ENCODE measurements at regions not wholly inside any gene's neighbourhood (a gene's known extent, or its start where the extent isn't known, plus 50 kb on each side); places are given as distances from the start of the nearest gene placed in this dataset.

DNA sequence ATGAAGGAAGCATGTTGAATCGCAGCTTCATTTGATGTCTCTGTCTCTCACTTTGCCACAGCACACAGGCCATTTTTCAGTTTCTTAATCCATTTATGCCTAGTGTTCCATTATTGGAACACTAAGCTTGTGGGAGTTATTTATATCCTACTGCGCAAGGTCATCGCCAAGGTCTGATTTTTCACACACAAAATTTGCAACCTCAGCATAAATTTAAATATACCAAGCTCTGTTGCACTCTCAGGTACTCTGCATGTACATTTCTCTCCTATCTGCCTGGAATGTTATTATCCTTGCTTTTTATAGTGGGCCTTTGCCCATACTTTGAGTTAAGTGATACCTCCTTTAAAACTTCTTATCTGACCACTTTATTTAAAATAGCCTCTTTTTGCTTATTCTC, 519.2 kb upstream of the TOM1L1 start:
- Histone ChIP-seq H4K20me1 (ENCODE audit: low read length) (no peaks in the 10 kb centered on the region), H3K27me3 (ENCODE audit: low read length) (no peaks in the 10 kb centered on the region), H3K27ac (ENCODE audit: low read length) (no peak overlapping the region), H3K9ac (ENCODE audit: low read length) (no peak overlapping the region), H3K9me2 (replicated peaks; ENCODE audit: low read length) (no peaks in the 10 kb centered on the region), H2AFZ (ENCODE audit: low read length) (no peak overlapping the region), H3K4me1 (ENCODE audit: insufficient read depth, low read length) (no peaks in the 10 kb centered on the region), H3F3A (ENCODE audit: low read length, unreplicated experiment) (no peaks in the 10 kb centered on the region), H3K36me3 (ENCODE audit: low read depth, low read length) (no peaks in the 10 kb centered on the region), H3K79me2 (ENCODE audit: low read length) (no peaks in the 10 kb centered on the region), H3K9me3 (ENCODE audit: low read length) (peaks cover 44% of the 10 kb centered on the region), H3K4me2 (ENCODE audit: low read length) (no peak overlapping the region), H3K4me3 (ENCODE audit: low read length) (no peak overlapping the region)
- BruUV-seq (replicated peaks), result no TSS peak
- no peak for ATAC-seq
- intact Hi-C loops (cut with micrococcal nuclease), result no loop called here
- DNase-seq, result no peak
- TF ChIP-seq EZH2 (IDR thresholded peaks at IDR 0.05; ENCODE audit: low read length, unreplicated experiment) (no peak), CTCF (conservative IDR thresholded peaks at IDR 0.05; ENCODE audit: low read depth, low read length) (no peak), EZH2phosphoT487 (IDR thresholded peaks at IDR 0.05; ENCODE audit: borderline replicate concordance, low read length) (no peak)
- POLR2A ChIA-PET (ENCODE audit: unreplicated experiment), result no interaction called here
- CTCF ChIA-PET, result no interaction called here

DNA sequence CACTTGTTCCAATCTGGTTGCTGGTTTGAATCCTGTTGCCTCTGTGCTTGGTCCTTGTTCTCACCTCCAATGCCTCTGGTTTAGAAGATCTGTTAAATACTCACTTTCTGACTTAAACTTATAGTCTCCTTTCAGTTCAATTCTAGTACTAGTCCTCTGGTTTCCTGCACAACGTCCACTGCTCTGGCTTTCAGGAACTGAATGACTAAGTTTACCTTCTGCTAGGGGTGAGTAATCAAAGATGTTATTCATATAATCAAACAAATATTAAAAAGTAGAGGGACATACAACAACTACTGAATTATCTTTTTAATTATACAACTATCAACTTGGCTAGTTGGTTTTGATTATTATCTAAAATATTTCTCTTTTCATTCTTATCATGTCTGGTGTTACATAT, 496.4 kb upstream of the TOM1L1 start:
- Histone ChIP-seq H3K9me3 (ENCODE audit: low read length) (peaks cover 40% of the 10 kb centered on the region), H4K20me1 (ENCODE audit: low read length) (no peaks in the 10 kb centered on the region), H3K27me3 (ENCODE audit: low read length) (no peaks in the 10 kb centered on the region), H3K4me3 (ENCODE audit: low read length) (no peak overlapping the region), H3K9me2 (replicated peaks; ENCODE audit: low read length) (no peaks in the 10 kb centered on the region), H3K79me2 (ENCODE audit: low read length) (no peaks in the 10 kb centered on the region), H2AFZ (ENCODE audit: low read length) (no peak overlapping the region), H3K27ac (ENCODE audit: low read length) (no peak overlapping the region), H3K4me1 (ENCODE audit: insufficient read depth, low read length) (no peaks in the 10 kb centered on the region), H3K9ac (ENCODE audit: low read length) (no peak overlapping the region), H3F3A (ENCODE audit: low read length, unreplicated experiment) (no peaks in the 10 kb centered on the region), H3K36me3 (ENCODE audit: low read depth, low read length) (no peaks in the 10 kb centered on the region), H3K4me2 (ENCODE audit: low read length) (no peak overlapping the region)
- ChIA-PET POLR2A (ENCODE audit: unreplicated experiment) (no interaction called here), CTCF (no interaction called here)
- BruUV-seq (replicated peaks), result no TSS peak
- intact Hi-C loops (cut with micrococcal nuclease), result no loop called here
- no peak for DNase-seq
- TF ChIP-seq CTCF (conservative IDR thresholded peaks at IDR 0.05; ENCODE audit: low read depth, low read length) (no peak), EZH2phosphoT487 (IDR thresholded peaks at IDR 0.05; ENCODE audit: borderline replicate concordance, low read length) (no peak), EZH2 (IDR thresholded peaks at IDR 0.05; ENCODE audit: low read length, unreplicated experiment) (no peak)
- ATAC-seq, result no peak

DNA sequence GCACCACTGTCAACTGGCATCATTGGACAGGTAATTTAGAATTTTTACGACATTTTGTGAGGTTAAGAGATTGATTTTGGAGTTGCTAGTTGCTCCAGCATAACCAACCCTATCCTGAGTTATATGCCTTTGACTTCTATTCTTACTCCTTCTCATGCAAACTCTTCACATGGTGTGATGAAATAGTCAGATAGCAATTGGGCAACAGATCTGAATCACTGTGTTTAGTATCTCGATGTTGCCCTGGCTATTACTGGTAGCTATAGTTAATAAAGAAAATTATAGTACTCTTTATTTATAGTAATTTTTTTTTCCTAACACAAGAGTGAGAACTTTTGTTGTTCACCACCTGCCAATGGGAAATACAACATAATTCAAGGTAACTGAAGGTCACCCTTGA, 494.8 kb upstream of the TOM1L1 start:
- Histone ChIP-seq H3K9ac (ENCODE audit: low read length) (no peak overlapping the region), H3K9me3 (ENCODE audit: low read length) (peaks cover 53% of the 10 kb centered on the region), H3K9me2 (replicated peaks; ENCODE audit: low read length) (no peaks in the 10 kb centered on the region), H3K4me2 (ENCODE audit: low read length) (no peak overlapping the region), H3K36me3 (ENCODE audit: low read depth, low read length) (no peaks in the 10 kb centered on the region), H3K4me1 (ENCODE audit: insufficient read depth, low read length) (no peaks in the 10 kb centered on the region), H2AFZ (ENCODE audit: low read length) (no peak overlapping the region), H3K27me3 (ENCODE audit: low read length) (no peaks in the 10 kb centered on the region), H3K27ac (ENCODE audit: low read length) (no peak overlapping the region), H4K20me1 (ENCODE audit: low read length) (no peaks in the 10 kb centered on the region), H3K4me3 (ENCODE audit: low read length) (no peak overlapping the region), H3K79me2 (ENCODE audit: low read length) (no peaks in the 10 kb centered on the region), H3F3A (ENCODE audit: low read length, unreplicated experiment) (no peaks in the 10 kb centered on the region)
- DNase-seq (no peak), ATAC-seq (no peak)
- ChIA-PET CTCF (no interaction called here), POLR2A (ENCODE audit: unreplicated experiment) (no interaction called here)
- intact Hi-C loops (cut with micrococcal nuclease), result no loop called here
- no TSS peak for BruUV-seq (replicated peaks)
- TF ChIP-seq EZH2 (IDR thresholded peaks at IDR 0.05; ENCODE audit: low read length, unreplicated experiment) (no peak), CTCF (conservative IDR thresholded peaks at IDR 0.05; ENCODE audit: low read depth, low read length) (no peak), EZH2phosphoT487 (IDR thresholded peaks at IDR 0.05; ENCODE audit: borderline replicate concordance, low read length) (no peak)
